HepG2 (cell line): ENCODE measurements at regions not wholly inside any gene's neighbourhood (a gene's known extent, or its start where the extent isn't known, plus 50 kb on each side); places are given as distances from the start of the nearest gene placed in this dataset.

ENCODE experiments used
- ARHGAP35 ChIP-seq: sonication (generic); formaldehyde crosslinking; IDR thresholded peaks from 2 replicates; pipeline ENCODE4 v1.9.0; 2022; ENCODE audit warnings: mild to moderate bottlenecking, inconsistent platforms, moderate library complexity, missing genetic modification reagents, borderline replicate concordance
- ARID3A ChIP-seq: IDR thresholded peaks from 2 replicates; pipeline ENCODE4 v1.6.1; 2012; ENCODE audit warnings: low read depth, low read length, improper control_type of control experiment
- BORCS8-MEF2B ChIP-seq: sonication (generic); formaldehyde crosslinking; IDR thresholded peaks from 2 replicates; pipeline ENCODE4 v1.8.0; 2022; ENCODE audit warnings: mild to moderate bottlenecking, missing genetic modification reagents
- CENPT ChIP-seq: sonication (generic); formaldehyde crosslinking; IDR thresholded peaks from 2 replicates; pipeline ENCODE4 v1.8.0; 2022; ENCODE audit warnings: low read depth, mild to moderate bottlenecking, moderate library complexity, missing genetic modification reagents
- ERF ChIP-seq: IDR thresholded peaks from 2 replicates; pipeline ENCODE4 v1.6.1; 2018; ENCODE audit warnings: missing biosample characterization, missing genetic modification reagents
- HNF4A ChIP-seq: sonication (generic); formaldehyde crosslinking; IDR thresholded peaks from 2 replicates; pipeline ENCODE4 v1.4.0; 2020; ENCODE audit warnings: missing genetic modification reagents
- HNRNPL ChIP-seq: fragments of 200-400 bp; formaldehyde crosslinking; IDR thresholded peaks from 2 replicates; pipeline ENCODE4 v1.6.1; 2017; ENCODE audit warnings: mild to moderate bottlenecking, low read depth, low read length
- HOXA5 ChIP-seq: sonication (generic); formaldehyde crosslinking; IDR thresholded peaks from 2 replicates; pipeline ENCODE4 v1.4.0; 2020; ENCODE audit warnings: missing genetic modification reagents
- MAFK ChIP-seq, 2 experiments: IDR thresholded peaks in 1 of 2; conservative IDR thresholded peaks in 1 of 2; 2 replicates each; pipeline ENCODE4 v1.6.1; 2011; ENCODE audit warnings: improper control_type of control experiment in 2 of 2, low read length in 2 of 2
- MTA1 ChIP-seq: sonication (generic); formaldehyde crosslinking; IDR thresholded peaks from 2 replicates; pipeline ENCODE4 v1.4.0; 2020; ENCODE audit warnings: missing genetic modification reagents, mild to moderate bottlenecking, borderline replicate concordance
- MXD4 ChIP-seq: IDR thresholded peaks from 2 replicates; pipeline ENCODE4 v1.6.1; 2016; ENCODE audit warnings: mild to moderate bottlenecking, missing biosample characterization, missing genetic modification reagents
- NFE2L2 ChIP-seq: fragments of 150-350 bp; IDR thresholded peaks from 2 replicates; pipeline ENCODE4 v1.6.1; 2014; ENCODE audit warnings: low read length
- PATZ1 ChIP-seq: sonication (generic); formaldehyde crosslinking; IDR thresholded peaks from 2 replicates; pipeline ENCODE4 v1.4.0; 2020; ENCODE audit warnings: missing genetic modification reagents
- SOX6 ChIP-seq, 2 experiments: fragments of 450-650 bp in 1 of 2; sonication (generic) in 1 of 2; formaldehyde crosslinking in 1 of 2; IDR thresholded peaks; 2 replicates each; pipeline versions ENCODE4 v1.4.0 to v1.6.1; 2017 to 2020; ENCODE audit warnings: antibody characterized with exemption in 1 of 2, mild to moderate bottlenecking in 1 of 2, missing genetic modification reagents in 1 of 2
- SP2 ChIP-seq: sonication (generic); formaldehyde crosslinking; IDR thresholded peaks from 2 replicates; pipeline ENCODE4 v1.5.1; 2020; ENCODE audit warnings: mild to moderate bottlenecking, missing genetic modification reagents
- TEAD3 ChIP-seq: optimal IDR thresholded peaks from 2 replicates; pipeline ENCODE3; 2016; ENCODE audit warnings: borderline replicate concordance
- TMF1 ChIP-seq: sonication (generic); formaldehyde crosslinking; IDR thresholded peaks from 2 replicates; pipeline ENCODE4 v1.8.1; 2022; ENCODE audit warnings: low read depth, missing genetic modification reagents
- TRIM24 ChIP-seq: sonication (generic); formaldehyde crosslinking; IDR thresholded peaks from 2 replicates; pipeline ENCODE4 v1.8.0; 2022; ENCODE audit warnings: mild to moderate bottlenecking, missing genetic modification reagents
- ZNF343 ChIP-seq: sonication (generic); formaldehyde crosslinking; IDR thresholded peaks from 2 replicates; pipeline ENCODE4 v1.4.0; 2020; ENCODE audit warnings: mild to moderate bottlenecking, missing genetic modification reagents
- ZNF432 ChIP-seq: sonication (generic); formaldehyde crosslinking; IDR thresholded peaks from 2 replicates; pipeline ENCODE4 v1.5.0; 2020; ENCODE audit warnings: missing genetic modification reagents, mild to moderate bottlenecking, borderline replicate concordance
- ZNF780A ChIP-seq: sonication (generic); formaldehyde crosslinking; IDR thresholded peaks from 2 replicates; pipeline ENCODE4 v1.8.0; 2022; ENCODE audit warnings: mild to moderate bottlenecking, missing genetic modification reagents, moderate library complexity
- TF ChIP-seq, protein P1 (sequence below): sonication (generic); formaldehyde crosslinking; IDR thresholded peaks from 2 replicates; pipeline ENCODE4 v1.4.0; 2020; ENCODE audit warnings: missing genetic modification reagents
- TF ChIP-seq, protein P2 (sequence below): sonication (generic); formaldehyde crosslinking; conservative IDR thresholded peaks from 2 replicates; pipeline ENCODE4 v1.8.1; 2023; ENCODE audit warnings: missing genetic modification reagents

- no peak for TF ChIP-seq MAFK (conservative IDR thresholded peaks at IDR 0.05 in 1 of 2, IDR thresholded peaks at IDR 0.05 in 1 of 2; ENCODE audit: low read length in 2 of 2)
- TF ChIP-seq NFE2L2 = no peak
- no peak for TF ChIP-seq TMF1 (CRISPR knock-in tag)
- TF ChIP-seq CENPT (CRISPR knock-in tag) = no peak
- no peak for TF ChIP-seq SOX6 (IDR thresholded peaks at IDR 0.05)
- TF ChIP-seq SOX6 (CRISPR knock-in tag; IDR thresholded peaks at IDR 0.05) = no peak
- TF ChIP-seq MTA1 (CRISPR knock-in tag) = no peak
- TF ChIP-seq PATZ1 (CRISPR knock-in tag) = no peak
- no peak for TF ChIP-seq ARID3A
- no peak for TF ChIP-seq MXD4 (CRISPR knock-in tag)
- no peak for TF ChIP-seq ZNF343 (CRISPR knock-in tag)
- no peak for TF ChIP-seq ZNF780A (CRISPR knock-in tag)
- TF ChIP-seq HOXA5 = 0 out of 2 replicates have a peak, but pooled peaks have one; percentile 27
- no peak for TF ChIP-seq SP2 (CRISPR knock-in tag)
- TF ChIP-seq BORCS8-MEF2B = 0 out of 2 replicates have a peak, but pooled peaks have one; percentile 37
- TF ChIP-seq, protein P1, sequence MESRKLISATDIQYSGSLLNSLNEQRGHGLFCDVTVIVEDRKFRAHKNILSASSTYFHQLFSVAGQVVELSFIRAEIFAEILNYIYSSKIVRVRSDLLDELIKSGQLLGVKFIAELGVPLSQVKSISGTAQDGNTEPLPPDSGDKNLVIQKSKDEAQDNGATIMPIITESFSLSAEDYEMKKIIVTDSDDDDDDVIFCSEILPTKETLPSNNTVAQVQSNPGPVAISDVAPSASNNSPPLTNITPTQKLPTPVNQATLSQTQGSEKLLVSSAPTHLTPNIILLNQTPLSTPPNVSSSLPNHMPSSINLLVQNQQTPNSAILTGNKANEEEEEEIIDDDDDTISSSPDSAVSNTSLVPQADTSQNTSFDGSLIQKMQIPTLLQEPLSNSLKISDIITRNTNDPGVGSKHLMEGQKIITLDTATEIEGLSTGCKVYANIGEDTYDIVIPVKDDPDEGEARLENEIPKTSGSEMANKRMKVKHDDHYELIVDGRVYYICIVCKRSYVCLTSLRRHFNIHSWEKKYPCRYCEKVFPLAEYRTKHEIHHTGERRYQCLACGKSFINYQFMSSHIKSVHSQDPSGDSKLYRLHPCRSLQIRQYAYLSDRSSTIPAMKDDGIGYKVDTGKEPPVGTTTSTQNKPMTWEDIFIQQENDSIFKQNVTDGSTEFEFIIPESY (CRISPR knock-in tag) = no peak
- no peak for TF ChIP-seq HNRNPL
- TF ChIP-seq, protein P2, sequence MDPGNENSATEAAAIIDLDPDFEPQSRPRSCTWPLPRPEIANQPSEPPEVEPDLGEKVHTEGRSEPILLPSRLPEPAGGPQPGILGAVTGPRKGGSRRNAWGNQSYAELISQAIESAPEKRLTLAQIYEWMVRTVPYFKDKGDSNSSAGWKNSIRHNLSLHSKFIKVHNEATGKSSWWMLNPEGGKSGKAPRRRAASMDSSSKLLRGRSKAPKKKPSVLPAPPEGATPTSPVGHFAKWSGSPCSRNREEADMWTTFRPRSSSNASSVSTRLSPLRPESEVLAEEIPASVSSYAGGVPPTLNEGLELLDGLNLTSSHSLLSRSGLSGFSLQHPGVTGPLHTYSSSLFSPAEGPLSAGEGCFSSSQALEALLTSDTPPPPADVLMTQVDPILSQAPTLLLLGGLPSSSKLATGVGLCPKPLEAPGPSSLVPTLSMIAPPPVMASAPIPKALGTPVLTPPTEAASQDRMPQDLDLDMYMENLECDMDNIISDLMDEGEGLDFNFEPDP (CRISPR knock-in tag) = no peak
- no peak for TF ChIP-seq TRIM24
- TF ChIP-seq ZNF432 (CRISPR knock-in tag) = no peak
- no peak for TF ChIP-seq ARHGAP35 (CRISPR knock-in tag)
- no peak for TF ChIP-seq HNF4A (CRISPR knock-in tag)
- peak; percentile 24 for TF ChIP-seq TEAD3 (CRISPR knock-in tag)
- 0 out of 2 replicates have a peak, but pooled peaks have one; percentile 17 for TF ChIP-seq ERF
Observed at GRCh38 chr13:106917673-106918556, 350.0 kb upstream of the ARGLU1 start (continued).
